Hepatocyte (in vitro differentiated cells): ENCODE measurements at regions not wholly inside any gene's neighbourhood (a gene's known extent, or its start where the extent isn't known, plus 50 kb on each side); places are given as distances from the start of the nearest gene placed in this dataset.

Source experiments
- EZH2 ChIP-seq: fragments of 200-600 bp; sonication (generic); IDR thresholded peaks from 2 replicates; pipeline ENCODE4 v1.6.1; 2016; ENCODE audit warnings: antibody characterized with exemption, mild to moderate bottlenecking, borderline replicate concordance
- TF ChIP-seq, protein P1 (sequence below): fragments of 200-600 bp; sonication (generic); IDR thresholded peaks from 2 replicates; pipeline ENCODE4 v1.5.1; 2016; ENCODE audit warnings: antibody characterized with exemption, mild to moderate bottlenecking; ENCODE audit not compliant: poor library complexity

DNA sequence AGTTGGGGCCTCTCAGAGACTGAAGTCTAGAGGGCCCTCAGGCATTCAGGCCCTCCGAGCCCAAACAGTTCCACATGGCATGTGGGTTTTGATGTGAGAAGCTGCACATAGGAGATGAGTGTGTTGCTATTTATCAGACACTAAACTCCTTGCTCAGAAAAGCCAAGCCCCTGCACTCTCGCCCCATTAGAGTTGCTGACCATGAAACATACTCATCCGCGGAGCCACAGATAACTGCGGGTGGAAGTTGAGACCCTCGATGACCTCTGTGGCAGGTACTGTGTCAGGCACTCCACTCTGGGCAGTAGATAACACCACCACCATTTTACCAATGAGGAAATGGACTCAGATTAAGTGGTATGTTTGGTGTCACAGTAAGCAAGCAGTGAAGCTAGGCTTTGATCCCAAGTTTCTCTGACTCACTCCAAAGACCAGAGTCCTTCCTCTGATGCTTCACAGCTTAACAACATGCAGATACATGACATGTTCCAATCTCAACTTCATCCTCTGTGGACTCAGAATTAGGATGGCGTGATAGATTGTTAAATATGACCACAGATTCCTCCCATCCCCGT, 202.1 kb downstream of the ADAMTS15 start:
- TF ChIP-seq EZH2 = no peak
- TF ChIP-seq, protein P1, sequence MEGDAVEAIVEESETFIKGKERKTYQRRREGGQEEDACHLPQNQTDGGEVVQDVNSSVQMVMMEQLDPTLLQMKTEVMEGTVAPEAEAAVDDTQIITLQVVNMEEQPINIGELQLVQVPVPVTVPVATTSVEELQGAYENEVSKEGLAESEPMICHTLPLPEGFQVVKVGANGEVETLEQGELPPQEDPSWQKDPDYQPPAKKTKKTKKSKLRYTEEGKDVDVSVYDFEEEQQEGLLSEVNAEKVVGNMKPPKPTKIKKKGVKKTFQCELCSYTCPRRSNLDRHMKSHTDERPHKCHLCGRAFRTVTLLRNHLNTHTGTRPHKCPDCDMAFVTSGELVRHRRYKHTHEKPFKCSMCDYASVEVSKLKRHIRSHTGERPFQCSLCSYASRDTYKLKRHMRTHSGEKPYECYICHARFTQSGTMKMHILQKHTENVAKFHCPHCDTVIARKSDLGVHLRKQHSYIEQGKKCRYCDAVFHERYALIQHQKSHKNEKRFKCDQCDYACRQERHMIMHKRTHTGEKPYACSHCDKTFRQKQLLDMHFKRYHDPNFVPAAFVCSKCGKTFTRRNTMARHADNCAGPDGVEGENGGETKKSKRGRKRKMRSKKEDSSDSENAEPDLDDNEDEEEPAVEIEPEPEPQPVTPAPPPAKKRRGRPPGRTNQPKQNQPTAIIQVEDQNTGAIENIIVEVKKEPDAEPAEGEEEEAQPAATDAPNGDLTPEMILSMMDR = no peak
